Cardiac muscle cell (in vitro differentiated cells and primary cell): ENCODE measurements at regions not wholly inside any gene's neighbourhood (a gene's known extent, or its start where the extent isn't known, plus 50 kb on each side); places are given as distances from the start of the nearest gene placed in this dataset.

Experiments
- DNase-seq, 2 donors: peaks; one replicate each; pipeline versions ENCODE4 v3.0.0 to v3.0.0-alpha.2; 2010 to 2017; ENCODE audit warnings: low read depth in 1 of 2, low spot score in 1 of 2
- H3K27ac ChIP-seq: fragments of 200-600 bp; sonication (generic); 2 replicates; pipeline ENCODE4 v1.5.1; 2016
- H3K27me3 ChIP-seq: fragments of 200-600 bp; sonication (generic); 2 replicates; pipeline ENCODE4 v1.6.0; 2016; ENCODE audit warnings: control low read depth
- H3K36me3 ChIP-seq: fragments of 200-600 bp; sonication (generic); 2 replicates; pipeline ENCODE4 v1.5.1; 2016; ENCODE audit warnings: control low read depth
- H3K4me1 ChIP-seq: fragments of 200-600 bp; sonication (generic); 2 replicates; pipeline ENCODE4 v1.8.1; 2017; ENCODE audit warnings: low read depth, mild to moderate bottlenecking, mixed run types
- H3K4me3 ChIP-seq: fragments of 200-600 bp; sonication (generic); 2 replicates; pipeline ENCODE4 v1.5.1; 2016; ENCODE audit warnings: mild to moderate bottlenecking
- H3K9me3 ChIP-seq: fragments of 200-600 bp; sonication (generic); 2 replicates; pipeline ENCODE4 v1.5.1; 2017; ENCODE audit warnings: low read depth, mild to moderate bottlenecking, control low read depth
- CTCF ChIP-seq: IDR thresholded peaks from 2 replicates; pipeline ENCODE4 v1.5.1; 2012; ENCODE audit warnings: low read depth, mild to moderate bottlenecking, low read length

GRCh38 chr7:18345641-18346234, 149.8 kb upstream of the HDAC9 start:
- peaks cover 5% of the 10 kb centered on the region for H3K27me3 ChIP-seq
- no peak overlapping the region for H3K4me3 ChIP-seq
- H3K4me1 ChIP-seq: no peaks in the 10 kb centered on the region

GRCh38 chr7:18347170-18347569, 148.4 kb upstream of the HDAC9 start:
- no peak for TF ChIP-seq CTCF
- H3K27me3 ChIP-seq: peaks cover 5% of the 10 kb centered on the region
- no peaks in the 10 kb centered on the region for H3K36me3 ChIP-seq
- no peak for DNase-seq
- H3K27ac ChIP-seq: no peak overlapping the region
- no peaks in the 10 kb centered on the region for H3K4me1 ChIP-seq
- H3K9me3 ChIP-seq: no peaks in the 10 kb centered on the region
- no peak overlapping the region for H3K4me3 ChIP-seq

More at GRCh38 chr7:18345641-18346234, 149.8 kb upstream of the HDAC9 start:
- no peak overlapping the region for H3K27ac ChIP-seq
- TF ChIP-seq CTCF: peak; percentile 85
- no peaks in the 10 kb centered on the region for H3K9me3 ChIP-seq
- H3K36me3 ChIP-seq: no peaks in the 10 kb centered on the region
- DNase-seq: peak; percentile 68 to 76

- DNase-seq: no peak
- Histone ChIP-seq H3K27me3 (peaks cover 5% of the 10 kb centered on the region), H3K27ac (no peak overlapping the region), H3K4me3 (no peak overlapping the region), H3K9me3 (no peaks in the 10 kb centered on the region), H3K4me1 (peaks cover 15% of the 10 kb centered on the region), H3K36me3 (no peaks in the 10 kb centered on the region)
- no peak for TF ChIP-seq CTCF
These were observed 144.9 kb upstream of the HDAC9 start for GRCh38 chr7:18350678-18351077.

- H3K36me3 ChIP-seq: no peaks in the 10 kb centered on the region
- H3K27me3 ChIP-seq: no peaks in the 10 kb centered on the region
- no peak overlapping the region for H3K27ac ChIP-seq
- H3K4me1 ChIP-seq: peaks cover 18% of the 10 kb centered on the region
- H3K4me3 ChIP-seq: no peak overlapping the region
- H3K9me3 ChIP-seq: no peaks in the 10 kb centered on the region
- peak; percentile 62 for TF ChIP-seq CTCF
- DNase-seq: peak; percentile 66 to 80
These were observed 143.0 kb upstream of the HDAC9 start for GRCh38 chr7:18352339-18353255.

- peaks cover 18% of the 10 kb centered on the region for H3K4me1 ChIP-seq
- H3K36me3 ChIP-seq: no peaks in the 10 kb centered on the region
- no peak for DNase-seq
- H3K27me3 ChIP-seq: no peaks in the 10 kb centered on the region
- H3K9me3 ChIP-seq: no peaks in the 10 kb centered on the region
- H3K27ac ChIP-seq: no peak overlapping the region
- TF ChIP-seq CTCF: no peak
- no peak overlapping the region for H3K4me3 ChIP-seq
These were observed 142.2 kb upstream of the HDAC9 start for GRCh38 chr7:18353339-18353738.
